Stimulated activated CD4-positive, alpha-beta T cell treated with anti-CD3 and anti-CD28 coated beads, Interleukin-12 subunit alpha, Interleukin-12 subunit beta, amount 100 ng/mL, for 48 hours (primary cell): ENCODE measurements at regions not wholly inside any gene's neighbourhood (a gene's known extent, or its start where the extent isn't known, plus 50 kb on each side); places are given as distances from the start of the nearest gene placed in this dataset.
"Not testable (repeated sequence)": the region's sequence is repeated elsewhere in the genome, so short reads cannot be mapped to it uniquely, and the experiment has no call there.

Experiments used
- DNase-seq, 3 donors: peaks; one replicate each; pipeline ENCODE4 v3.0.0-alpha.2; 2020; ENCODE audit warnings: low read depth in 2 of 3, low spot score in 1 of 3

DNA sequence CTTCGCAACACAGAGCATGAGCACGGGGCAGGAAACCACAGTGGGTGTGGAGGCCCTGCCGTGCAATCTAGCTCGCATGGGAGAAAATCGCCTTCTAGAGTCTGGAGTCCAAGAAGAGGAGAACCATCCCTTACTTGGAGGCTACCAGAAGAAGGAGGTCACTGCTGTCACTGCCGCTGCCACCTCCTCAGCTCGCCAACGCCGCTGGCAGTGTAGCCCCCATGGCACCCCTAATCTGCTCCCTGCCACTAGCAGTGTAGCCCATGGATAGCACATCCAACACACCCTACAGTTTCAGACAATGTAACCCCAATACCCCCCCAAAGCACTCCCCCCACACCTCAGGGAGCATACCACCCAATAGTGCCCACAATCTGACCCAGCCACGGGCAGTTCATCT is 438.0 kb upstream of the ZNF337 start:
- DNase-seq: no peak

- not testable (repeated sequence) for DNase-seq
Observed at GRCh38 chr20:26133794-26134193, 437.1 kb upstream of the ZNF337 start.

DNA sequence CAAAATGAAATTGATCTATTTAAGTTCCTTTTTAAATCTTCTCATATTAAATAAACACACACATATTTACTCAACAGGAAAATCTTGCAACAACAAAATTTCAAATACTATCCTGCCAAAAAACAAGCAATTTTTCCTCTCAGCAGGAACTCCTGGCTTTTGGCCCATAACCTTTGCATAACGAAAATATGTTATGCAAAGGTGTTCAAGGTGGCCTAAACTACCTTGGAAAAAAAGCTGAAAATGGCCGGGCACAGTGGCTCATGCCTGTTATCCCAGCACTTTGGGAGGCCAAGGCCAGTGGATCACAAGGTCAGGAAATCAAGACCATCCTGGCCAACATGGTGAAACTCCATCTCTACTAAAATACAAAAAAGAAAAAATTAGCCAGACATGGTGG is 424.3 kb upstream of the ZNF337 start:
- not testable (repeated sequence) for DNase-seq

DNA sequence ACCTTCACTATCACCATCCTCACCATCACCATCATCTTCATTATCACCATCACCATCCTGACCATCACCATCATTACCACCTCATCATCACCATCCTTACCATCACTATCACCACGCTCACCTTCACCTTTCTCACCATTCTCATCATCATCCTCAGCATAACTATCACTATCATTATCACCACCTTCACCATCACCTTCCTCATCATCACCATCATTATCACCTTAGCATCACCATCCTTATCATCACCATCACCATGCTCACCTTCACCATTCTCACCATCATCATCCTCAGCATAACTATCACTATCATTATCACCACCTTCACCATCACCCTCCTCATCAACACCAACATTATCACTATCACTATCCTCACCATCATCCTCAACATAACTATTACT is 397.8 kb upstream of the ZNF337 start:
- DNase-seq: not testable (repeated sequence)

DNA sequence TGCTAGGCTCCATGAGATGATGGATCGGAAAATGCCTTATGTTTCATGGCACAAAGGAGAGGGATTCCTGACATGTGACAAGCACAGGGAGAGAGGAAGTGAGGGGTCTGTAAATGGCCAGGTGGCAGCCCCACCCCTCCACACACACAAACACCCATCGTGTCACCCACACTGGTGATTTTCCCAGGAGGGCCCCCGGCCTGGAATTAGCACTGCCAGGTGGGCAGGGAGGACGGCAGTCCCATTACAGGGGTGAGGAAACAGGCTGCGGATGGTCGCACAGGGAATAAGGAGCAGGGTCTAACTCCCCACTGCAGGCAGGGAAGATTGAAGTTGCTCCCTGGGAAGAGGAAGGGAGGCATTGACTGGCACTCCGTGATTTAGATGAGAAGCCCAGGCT is 395.3 kb upstream of the ZNF337 start:
- not testable (repeated sequence) for DNase-seq

DNA sequence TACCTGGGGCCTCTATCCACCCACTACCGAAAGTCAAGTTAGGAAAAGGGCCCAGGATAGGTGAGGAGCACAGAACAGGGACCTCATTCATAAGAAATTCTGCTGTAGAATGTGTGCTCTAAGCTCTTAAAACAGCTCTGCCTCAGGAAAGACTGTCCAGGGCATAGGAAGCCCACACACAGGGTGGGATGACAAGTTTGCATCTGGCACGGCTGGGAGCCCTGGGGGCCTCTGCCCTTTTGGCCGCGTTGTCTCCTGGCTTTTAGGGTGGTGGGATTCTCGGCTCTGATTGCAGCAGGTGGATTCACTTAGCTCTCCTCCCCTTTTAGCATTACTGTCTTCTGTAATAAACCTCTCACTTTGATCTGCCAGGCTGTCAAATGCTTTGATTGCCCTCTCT is 389.5 kb upstream of the ZNF337 start:
- DNase-seq: not testable (repeated sequence)

DNA sequence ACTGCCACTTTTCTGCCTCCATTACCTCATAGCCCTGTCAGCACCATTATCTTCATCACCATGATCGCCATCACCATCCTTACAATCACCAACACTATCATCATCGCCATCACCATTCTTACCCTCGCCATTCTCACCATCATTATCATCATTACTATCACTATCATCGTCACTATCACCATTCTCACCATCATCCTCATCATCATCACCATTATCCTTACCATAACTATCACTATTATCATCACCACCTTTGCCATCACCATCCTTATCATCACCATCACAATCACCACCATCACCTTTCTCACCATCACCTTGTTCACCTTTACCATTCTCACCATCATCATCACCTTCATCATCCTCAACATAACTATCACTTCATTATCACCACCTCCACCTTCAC is 377.3 kb upstream of the ZNF337 start:
- not testable (repeated sequence) for DNase-seq

DNA sequence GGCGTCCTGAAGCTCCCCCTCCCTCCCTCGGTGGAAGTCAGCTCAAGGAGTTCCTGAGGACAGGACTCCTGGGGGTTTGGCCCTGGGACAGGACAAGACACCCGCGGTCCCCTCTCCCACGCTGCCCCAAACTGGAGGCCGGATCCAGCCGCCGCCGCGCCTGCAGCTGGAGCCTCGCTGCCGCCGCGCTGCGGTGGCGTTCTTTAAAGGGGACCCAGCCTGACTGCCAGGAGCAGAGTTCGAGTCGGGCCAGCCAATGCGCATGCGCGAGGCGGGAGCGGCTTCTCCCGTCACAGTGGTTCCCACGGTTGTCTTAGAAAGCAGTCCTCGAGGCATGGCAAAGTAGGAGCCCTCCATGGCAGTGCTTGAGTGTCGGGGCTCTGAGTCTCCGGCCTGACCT is 362.7 kb upstream of the ZNF337 start:
- DNase-seq: not testable (repeated sequence)

DNA sequence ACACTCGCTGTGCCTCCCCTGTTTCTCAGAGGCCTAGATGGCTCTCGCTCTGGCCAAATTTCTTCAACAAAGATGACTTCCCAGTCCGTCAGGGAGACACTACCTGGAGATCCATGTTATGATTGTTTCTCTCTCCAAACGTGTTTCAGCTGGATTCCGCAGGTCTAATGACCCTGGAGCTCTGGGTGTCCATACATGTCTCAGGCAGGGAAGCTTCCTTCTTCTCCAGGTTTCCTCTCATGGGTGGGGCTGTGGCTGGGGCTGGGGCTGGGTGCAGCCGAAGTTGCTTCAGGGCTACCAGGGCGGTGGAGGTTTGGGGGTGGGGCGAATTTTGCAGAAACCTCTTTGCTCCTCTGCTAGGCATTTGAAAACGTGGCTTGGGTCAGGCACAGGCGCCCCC is 361.8 kb upstream of the ZNF337 start:
- not testable (repeated sequence) for DNase-seq

DNA sequence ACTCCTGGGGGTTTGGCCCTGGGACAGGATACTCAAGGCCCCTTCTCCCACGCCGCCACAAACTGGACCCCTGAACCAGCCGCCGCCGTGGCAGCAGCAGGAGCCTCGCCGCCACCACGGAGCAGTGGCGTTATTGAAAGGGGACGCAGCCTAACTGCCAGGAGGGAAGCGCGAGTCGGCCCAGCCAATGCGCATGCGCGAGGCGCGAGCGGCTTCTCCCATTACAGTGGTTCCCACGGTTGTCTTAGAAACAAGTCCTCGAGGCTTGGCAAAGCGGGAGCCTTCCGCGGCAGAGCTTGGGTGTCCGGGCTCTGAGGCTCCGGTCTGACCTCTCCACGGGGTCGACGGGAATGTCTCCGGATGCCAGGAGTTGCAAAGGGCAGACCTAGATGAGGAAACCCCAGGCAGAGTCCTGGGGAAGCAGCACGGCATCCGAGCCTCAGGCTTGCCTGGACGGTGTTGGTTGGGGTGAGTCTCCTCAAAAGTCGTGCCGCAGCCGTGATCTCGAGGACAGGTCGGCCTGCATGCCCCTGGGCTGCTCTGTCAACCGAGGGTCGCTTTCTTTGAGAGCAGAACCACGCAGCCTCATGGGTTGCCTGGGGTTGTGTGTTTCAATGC is 360.6 kb upstream of the ZNF337 start:
- not testable (repeated sequence) for DNase-seq

DNA sequence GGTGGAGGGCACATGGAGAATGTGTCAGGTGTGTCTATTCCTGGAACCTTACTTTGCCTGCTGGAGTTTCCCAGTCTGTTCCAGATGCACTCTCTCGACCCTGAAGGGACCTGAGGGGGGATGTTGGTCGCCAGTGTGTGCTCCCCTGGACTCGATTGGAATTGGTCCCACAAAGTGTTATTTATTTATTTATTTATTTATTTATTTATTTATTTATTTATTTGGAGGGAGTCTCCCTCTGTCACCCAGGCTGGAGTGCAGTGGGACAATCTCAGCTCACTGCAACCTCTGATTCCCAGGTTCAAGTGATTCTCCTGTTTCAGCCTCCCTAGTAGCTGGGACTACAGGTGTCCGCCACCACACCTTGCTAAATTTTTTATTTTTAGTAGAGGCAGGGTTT is 329.1 kb upstream of the ZNF337 start:
- DNase-seq: not testable (repeated sequence)

- DNase-seq: not testable (repeated sequence)
Observed at GRCh38 chr20:26010942-26011276, 314.3 kb upstream of the ZNF337 start.

- not testable (repeated sequence) for DNase-seq
Observed at GRCh38 chr20:26010224-26010941, 313.7 kb upstream of the ZNF337 start.

DNA sequence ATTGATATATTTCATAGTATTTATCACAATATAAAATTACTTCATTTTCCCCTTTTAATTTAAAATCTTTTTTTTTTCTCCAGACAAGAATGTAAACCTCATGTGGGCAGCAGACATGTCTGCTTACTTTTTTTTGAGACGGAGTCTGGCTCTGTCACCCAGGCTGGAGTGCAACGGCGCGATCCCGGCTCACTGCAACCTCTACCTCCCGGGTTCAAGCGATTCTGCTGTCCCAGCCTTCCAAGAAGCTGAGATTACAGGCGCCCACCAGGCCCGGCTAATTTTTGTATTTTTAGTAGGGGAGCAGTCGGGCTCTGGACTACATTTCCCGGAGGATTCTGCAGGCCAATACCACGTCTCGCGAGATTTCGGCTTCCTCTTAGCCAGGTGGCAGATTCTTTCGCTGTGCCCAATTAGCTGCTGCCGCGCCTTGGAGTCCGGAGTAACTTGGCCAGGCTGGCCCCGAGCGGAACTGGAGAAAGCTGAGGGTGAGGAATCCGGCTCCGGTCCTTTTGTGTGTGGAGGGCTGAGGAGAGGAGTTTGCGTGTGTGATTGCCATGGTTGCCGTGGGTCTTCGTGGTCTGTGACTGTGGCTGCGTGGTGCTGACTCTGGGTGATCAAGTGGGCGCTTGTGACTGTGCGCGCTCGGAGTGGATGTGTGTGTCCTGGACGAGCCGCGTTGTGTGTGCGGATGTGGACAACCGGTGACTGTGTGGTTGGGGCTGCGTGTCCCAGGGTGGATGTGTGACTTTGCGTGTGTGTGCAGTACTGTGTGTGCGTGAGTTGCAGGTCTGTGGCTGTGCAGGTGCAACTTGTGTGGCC is 313.0 kb upstream of the ZNF337 start:
- peak; percentile 41 to 50 (median 48) for DNase-seq

DNA sequence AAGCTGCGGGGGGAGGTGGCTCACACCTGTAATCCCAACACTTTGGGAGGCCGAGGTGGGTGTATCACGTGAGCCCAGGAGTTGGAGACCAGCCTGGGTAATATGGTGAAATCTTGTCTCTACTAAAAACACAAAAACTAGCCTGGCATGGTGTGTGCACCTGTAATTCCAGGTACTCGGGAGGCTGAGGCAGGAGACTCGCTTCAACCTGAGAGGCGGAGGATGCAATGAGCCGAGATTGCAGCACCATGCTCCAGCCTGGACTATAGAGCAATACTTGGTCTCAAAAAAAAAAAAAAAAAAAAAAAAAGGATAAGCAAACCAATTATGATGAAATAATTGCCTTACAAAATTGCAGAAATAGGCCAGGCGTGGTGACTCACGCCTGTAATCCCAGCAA is 311.4 kb upstream of the ZNF337 start:
- DNase-seq: not testable (repeated sequence)

GRCh38 chr20:26006164-26006563 is 309.5 kb upstream of the ZNF337 start:
- DNase-seq: not testable (repeated sequence)

GRCh38 chr20:26003959-26004358 is 307.3 kb upstream of the ZNF337 start:
- DNase-seq: not testable (repeated sequence)

DNA sequence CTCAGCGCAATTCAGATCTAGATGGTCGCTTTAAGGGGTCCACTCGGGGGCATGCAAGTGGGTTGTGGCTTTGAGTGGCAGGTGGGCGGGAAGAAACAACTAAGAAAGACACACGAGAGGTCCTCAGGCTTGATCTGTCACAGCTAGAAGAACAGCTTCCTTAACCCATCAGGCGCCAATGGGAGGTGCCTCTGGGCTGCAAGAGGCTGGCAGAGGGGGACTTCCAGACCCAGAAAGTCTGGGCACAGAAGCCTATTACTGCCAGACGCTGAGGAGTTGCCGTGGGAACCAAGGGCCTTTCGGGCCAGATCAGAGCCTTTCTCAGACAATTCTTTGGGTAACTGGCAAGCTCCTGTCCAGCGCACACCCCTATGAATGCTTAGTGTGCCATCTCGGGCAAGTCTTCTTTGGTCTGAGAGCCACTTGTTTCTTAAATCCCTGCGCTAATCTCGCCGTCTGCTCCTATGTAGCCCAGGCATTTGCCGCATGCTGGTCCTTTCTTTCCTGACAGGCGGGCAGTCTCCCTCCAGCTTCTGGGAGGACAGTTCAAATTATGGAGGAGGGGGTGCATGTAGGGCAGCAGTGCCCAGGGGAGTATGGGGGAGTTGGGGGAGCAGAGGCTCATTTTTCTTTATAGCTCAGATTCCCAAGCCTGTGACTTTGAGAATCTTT is 300.9 kb upstream of the ZNF337 start:
- not testable (repeated sequence) for DNase-seq

DNA sequence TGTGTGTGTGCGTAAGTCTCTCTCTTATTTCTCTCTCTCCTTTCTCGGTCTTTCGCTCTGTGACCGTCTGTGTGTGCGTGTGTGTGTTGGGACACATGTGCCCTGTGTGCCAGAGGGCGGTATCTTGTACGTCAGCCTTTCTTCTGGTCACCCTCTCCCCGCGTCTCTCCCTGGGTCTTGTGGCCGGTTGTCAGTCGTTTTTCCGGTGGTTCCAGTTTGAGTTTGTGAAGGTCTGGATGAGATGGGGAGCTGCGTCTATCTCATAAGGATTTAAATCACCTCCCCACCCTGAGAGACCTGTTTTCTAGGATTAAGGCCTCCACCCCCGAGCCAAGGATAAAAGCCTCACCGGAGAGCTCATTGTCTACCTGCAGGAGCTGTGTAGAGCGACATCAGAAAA is 295.5 kb upstream of the ZNF337 start:
- DNase-seq: no peak

- no peak for DNase-seq
Observed at GRCh38 chr20:25991756-25992130, 295.1 kb upstream of the ZNF337 start.

- no peak for DNase-seq
Observed at GRCh38 chr20:25991051-25991755, 294.6 kb upstream of the ZNF337 start.
